PC-3 (cell line): ENCODE measurements at regions not wholly inside any gene's neighbourhood (a gene's known extent, or its start where the extent isn't known, plus 50 kb on each side); places are given as distances from the start of the nearest gene placed in this dataset.

ENCODE experiments used
- CTCF ChIP-seq: fragments of 300-600 bp; sonication (generic); conservative IDR thresholded peaks from 2 replicates; pipeline ENCODE4 v1.5.1; 2017; ENCODE audit warnings: antibody characterized with exemption, low read depth, mild to moderate bottlenecking, low read length
- EZH2 ChIP-seq: fragments of 300-600 bp; sonication (generic); IDR thresholded peaks from one replicate; pipeline ENCODE4 v1.6.1; 2017; ENCODE audit warnings: antibody characterized with exemption, mild to moderate bottlenecking, low read length; ENCODE audit not compliant: unreplicated experiment

- no peak for TF ChIP-seq CTCF
- TF ChIP-seq EZH2 = no peak
These were observed 60.5 kb upstream of the FOXD3 start for GRCh38 chr1:63261736-63262458.
